Prostate gland (tissue), 2 donors: ENCODE measurements at regions not wholly inside any gene's neighbourhood (a gene's known extent, or its start where the extent isn't known, plus 50 kb on each side); places are given as distances from the start of the nearest gene placed in this dataset.

ENCODE experiments used
- DNase-seq: peaks from one replicate; pipeline ENCODE4 v3.0.0-alpha.2; 2019; ENCODE audit warnings: low spot score
- H3K27ac ChIP-seq, 2 donors: fragments of 200-600 bp; sonication (generic); 2 replicates each; pipeline ENCODE4 v1.5.1; 2017 to 2019
- H3K27me3 ChIP-seq: fragments of 200-600 bp; sonication (generic); replicated peaks from 2 replicates; pipeline ENCODE4 v1.5.1; 2019; ENCODE audit not compliant: insufficient read depth
- H3K36me3 ChIP-seq, 2 donors: fragments of 200-600 bp; sonication (generic); 1 replicate in 1 of 2; 2 replicates in 1 of 2; pipeline versions ENCODE4 v1.5.1 to v1.8.1; 2017 to 2019
- H3K4me1 ChIP-seq: fragments of 200-600 bp; sonication (generic); replicated peaks from 2 replicates; pipeline ENCODE4 v1.5.1; 2019
- H3K4me3 ChIP-seq, 2 donors: fragments of 200-600 bp; sonication (generic); 2 replicates each; pipeline ENCODE4 v1.5.1; 2017 to 2019
- H3K9me3 ChIP-seq: fragments of 200-600 bp; sonication (generic); 2 replicates; pipeline ENCODE4 v1.5.1; 2017
- CTCF ChIP-seq, 4 experiments: fragments of 200-600 bp in 2 of 4; fragments of 450-650 bp in 2 of 4; sonication (generic) in 2 of 4; IDR thresholded peaks; 1 replicate in 3 of 4; 2 replicates in 1 of 4; pipeline ENCODE4 v1.5.1; 2016 to 2019; ENCODE audit warnings: antibody characterized with exemption in 4 of 4, mild to moderate bottlenecking in 2 of 4, moderate library complexity in 2 of 4
- POLR2A ChIP-seq: fragments of 450-650 bp; IDR thresholded peaks from one replicate; pipeline ENCODE4 v1.6.1; 2016; ENCODE audit warnings: antibody characterized with exemption, mild to moderate bottlenecking
- POLR2AphosphoS5 ChIP-seq: sonication (generic); formaldehyde crosslinking; IDR thresholded peaks from one replicate; pipeline ENCODE4 v1.6.1; 2017; ENCODE audit warnings: antibody characterized with exemption
- WGBS: methylation state at CpG from one replicate; pipeline ENCODE4 v1.1.5; 2018; 5-methylcytosine and 5-hydroxymethylcytosine counted together
- intact Hi-C: fragments of 100-400 bp; cut with DNase I; formaldehyde crosslinking; loops from one replicate; pipeline ENCODE4 v1.14.2; 2022

DNA sequence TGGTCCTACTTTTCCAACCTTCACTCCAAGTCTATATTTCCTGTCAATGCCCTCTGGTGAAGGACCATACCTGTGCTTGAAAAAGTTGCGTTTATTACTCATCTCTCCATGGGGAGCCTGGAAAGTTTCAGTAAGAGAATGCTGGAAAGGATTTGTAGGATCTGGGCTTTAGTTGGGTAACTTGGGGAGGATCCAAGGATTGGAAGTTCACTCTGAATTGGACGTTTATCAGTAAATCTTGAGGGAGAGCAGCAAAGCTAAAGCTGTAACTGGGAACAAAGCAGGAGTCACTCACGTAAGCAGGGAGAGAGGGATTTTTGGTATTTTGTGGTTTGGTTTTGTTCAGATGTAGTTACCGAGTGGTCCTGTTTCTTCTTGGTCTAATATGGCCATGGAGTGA is 51.4 kb upstream of the NPVF start:
- H3K27me3 ChIP-seq = no peaks in the 10 kb centered on the region
- no peaks in the 10 kb centered on the region for H3K9me3 ChIP-seq
- no peak overlapping the region for H3K27ac ChIP-seq
- 80% methylated on average over 4 of the region's 4 CpGs for WGBS
- no peak overlapping the region for H3K4me3 ChIP-seq
- DNase-seq = no peak
- H3K4me1 ChIP-seq = no peaks in the 10 kb centered on the region
- H3K36me3 ChIP-seq = no peaks in the 10 kb centered on the region
- TF ChIP-seq CTCF (IDR thresholded peaks at IDR 0.05) (no peak), POLR2AphosphoS5 (no peak), POLR2A (no peak)
- intact Hi-C loops = no loop called here

GRCh38 chr7:25280181-25280580 is 51.9 kb upstream of the NPVF start:
- WGBS = 80% methylated on average over 3 of the region's 3 CpGs
- H3K9me3 ChIP-seq = no peaks in the 10 kb centered on the region
- H3K27ac ChIP-seq = no peak overlapping the region
- TF ChIP-seq POLR2AphosphoS5 (no peak), POLR2A (no peak), CTCF (IDR thresholded peaks at IDR 0.05) (no peak)
- no peaks in the 10 kb centered on the region for H3K36me3 ChIP-seq
- no peaks in the 10 kb centered on the region for H3K27me3 ChIP-seq
- no peak overlapping the region for H3K4me3 ChIP-seq
- DNase-seq = no peak
- intact Hi-C loops = no loop called here
- H3K4me1 ChIP-seq = no peaks in the 10 kb centered on the region

DNA sequence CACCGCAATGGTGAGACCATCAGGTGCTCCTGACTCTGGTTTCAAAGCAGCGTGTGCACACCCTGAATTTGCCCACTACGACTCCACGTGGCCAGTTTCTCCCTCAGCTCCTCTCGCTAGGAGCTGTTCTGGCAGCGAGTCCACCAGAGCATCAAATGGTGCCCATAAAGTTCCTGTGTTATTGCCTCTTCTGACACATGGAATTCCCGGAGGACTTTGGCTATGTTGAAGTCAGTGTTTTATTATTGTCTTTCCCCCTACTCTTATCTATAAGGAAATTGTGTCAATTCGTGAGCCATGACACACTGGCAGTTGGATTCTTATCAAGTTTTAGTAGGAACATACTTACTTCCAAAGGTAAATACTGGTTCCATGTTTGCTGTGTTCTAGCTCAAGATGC is 53.9 kb upstream of the NPVF start:
- no peaks in the 10 kb centered on the region for H3K27me3 ChIP-seq
- intact Hi-C loops = no loop called here
- no peaks in the 10 kb centered on the region for H3K4me1 ChIP-seq
- no peaks in the 10 kb centered on the region for H3K9me3 ChIP-seq
- H3K36me3 ChIP-seq = no peaks in the 10 kb centered on the region
- TF ChIP-seq CTCF (IDR thresholded peaks at IDR 0.05) = no peak
- TF ChIP-seq POLR2AphosphoS5 = no peak
- no peak for TF ChIP-seq POLR2A
- DNase-seq = no peak
- H3K4me3 ChIP-seq = no peak overlapping the region
- 51% methylated on average over 8 of the region's 8 CpGs for WGBS
- H3K27ac ChIP-seq = no peak overlapping the region

GRCh38 chr7:25286756-25287155 is 58.5 kb upstream of the NPVF start:
- TF ChIP-seq CTCF (IDR thresholded peaks at IDR 0.05) = no peak
- TF ChIP-seq POLR2A = no peak
- no peak for TF ChIP-seq POLR2AphosphoS5
- no peak for DNase-seq
- intact Hi-C loops = no loop called here
- H3K27me3 ChIP-seq = no peaks in the 10 kb centered on the region
- no peaks in the 10 kb centered on the region for H3K36me3 ChIP-seq
- no peak overlapping the region for H3K4me3 ChIP-seq
- H3K27ac ChIP-seq = no peak overlapping the region
- H3K9me3 ChIP-seq = no peaks in the 10 kb centered on the region
- no peaks in the 10 kb centered on the region for H3K4me1 ChIP-seq

DNA sequence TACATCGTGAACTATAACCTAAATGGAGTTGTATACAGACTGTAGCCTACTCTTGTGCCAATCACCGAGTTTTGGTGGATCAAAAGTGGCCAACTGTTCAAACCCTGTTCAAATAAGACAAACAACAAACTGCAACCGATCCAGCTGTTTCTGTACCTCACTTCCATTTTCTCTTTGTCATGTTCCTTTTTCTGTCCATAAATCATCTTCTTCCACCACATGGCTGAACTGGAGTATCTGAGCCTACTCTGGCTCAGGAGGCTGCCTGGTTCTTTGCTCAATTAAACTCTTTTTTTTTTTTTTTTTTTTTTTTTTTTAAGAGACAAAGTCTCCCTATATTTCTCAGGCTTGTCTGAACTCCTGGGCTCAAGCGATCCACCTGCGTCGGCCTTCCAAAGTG is 59.0 kb upstream of the NPVF start:
- H3K9me3 ChIP-seq = no peaks in the 10 kb centered on the region
- intact Hi-C loops = no loop called here
- H3K27me3 ChIP-seq = no peaks in the 10 kb centered on the region
- TF ChIP-seq CTCF (IDR thresholded peaks at IDR 0.05) = no peak
- TF ChIP-seq POLR2AphosphoS5 = no peak
- no peak for DNase-seq
- no peaks in the 10 kb centered on the region for H3K36me3 ChIP-seq
- no peak overlapping the region for H3K4me3 ChIP-seq
- 82% methylated on average over 6 of the region's 6 CpGs for WGBS
- no peak overlapping the region for H3K27ac ChIP-seq
- H3K4me1 ChIP-seq = no peaks in the 10 kb centered on the region
